Skeletal muscle cell (primary cell): ENCODE measurements at regions not wholly inside any gene's neighbourhood (a gene's known extent, or its start where the extent isn't known, plus 50 kb on each side); places are given as distances from the start of the nearest gene placed in this dataset.
A peak's percentile ranks its signal among the peaks of the same experiment; 100 is the strongest.
"Not testable (repeated sequence)": the region's sequence is repeated elsewhere in the genome, so short reads cannot be mapped to it uniquely, and the experiment has no call there.

Experiments used
- DNase-seq: peaks from one replicate; pipeline ENCODE4 v3.0.0-alpha.2; 2010; ENCODE audit warnings: low read depth
- H3K4me3 ChIP-seq: 2 replicates; pipeline ENCODE4 v1.5.1; 2011; ENCODE audit warnings: low read depth, mild to moderate bottlenecking, control low read depth, low read length, moderate library complexity

GRCh38 chr2:167637741-167638140, 609.7 kb downstream of the STK39 start:
- peak; percentile 7 for DNase-seq
- no peak overlapping the region for H3K4me3 ChIP-seq

- not testable (repeated sequence) for H3K4me3 ChIP-seq, DNase-seq
Observed at GRCh38 chr2:167632271-167632670, 615.1 kb downstream of the STK39 start.

GRCh38 chr2:167626961-167627360, 620.4 kb downstream of the STK39 start:
- no peak overlapping the region for H3K4me3 ChIP-seq
- no peak for DNase-seq

GRCh38 chr2:167626301-167626700, 621.1 kb downstream of the STK39 start:
- no peak overlapping the region for H3K4me3 ChIP-seq
- DNase-seq = peak; percentile 41

GRCh38 chr2:167616997-167617396, 630.4 kb downstream of the STK39 start:
- no peak overlapping the region for H3K4me3 ChIP-seq

GRCh38 chr2:167613471-167613870, 633.9 kb downstream of the STK39 start:
- no peak overlapping the region for H3K4me3 ChIP-seq
- no peak for DNase-seq

More at GRCh38 chr2:167616997-167617396, 630.4 kb downstream of the STK39 start:
- no peak for DNase-seq

- DNase-seq = no peak
- H3K4me3 ChIP-seq = no peak overlapping the region
Observed at GRCh38 chr2:167608487-167608886, 638.9 kb downstream of the STK39 start.

- no peak for DNase-seq
- no peak overlapping the region for H3K4me3 ChIP-seq
Observed at GRCh38 chr2:167607731-167608130, 639.7 kb downstream of the STK39 start.

GRCh38 chr2:167607211-167607610, 640.2 kb downstream of the STK39 start:
- DNase-seq = no peak
- H3K4me3 ChIP-seq = no peak overlapping the region

- DNase-seq = no peak
Observed at GRCh38 chr2:167602122-167602521, 645.3 kb downstream of the STK39 start.

GRCh38 chr2:167599219-167599618, 648.2 kb downstream of the STK39 start:
- no peak overlapping the region for H3K4me3 ChIP-seq
- DNase-seq = no peak

More at GRCh38 chr2:167602122-167602521, 645.3 kb downstream of the STK39 start:
- no peak overlapping the region for H3K4me3 ChIP-seq

- H3K4me3 ChIP-seq = no peak overlapping the region
- no peak for DNase-seq
Observed at GRCh38 chr2:167595839-167596471, 651.4 kb downstream of the STK39 start.

GRCh38 chr2:167595021-167595420, 652.4 kb downstream of the STK39 start:
- H3K4me3 ChIP-seq = no peak overlapping the region
- DNase-seq = no peak

GRCh38 chr2:167592441-167592840, 655.0 kb downstream of the STK39 start:
- no peak for DNase-seq
- no peak overlapping the region for H3K4me3 ChIP-seq

GRCh38 chr2:167582619-167583018, 664.8 kb downstream of the STK39 start:
- no peak overlapping the region for H3K4me3 ChIP-seq
- no peak for DNase-seq

GRCh38 chr2:167581961-167582574, 665.3 kb downstream of the STK39 start:
- H3K4me3 ChIP-seq = no peak overlapping the region
- no peak for DNase-seq

- no peak for DNase-seq
- H3K4me3 ChIP-seq = no peak overlapping the region
Observed at GRCh38 chr2:167579826-167580225, 667.6 kb downstream of the STK39 start.

- H3K4me3 ChIP-seq = no peak overlapping the region
Observed at GRCh38 chr2:167575276-167575675, 672.1 kb downstream of the STK39 start.

GRCh38 chr2:167572883-167573619, 674.3 kb downstream of the STK39 start:
- H3K4me3 ChIP-seq = no peak overlapping the region
- no peak for DNase-seq

More at GRCh38 chr2:167575276-167575675, 672.1 kb downstream of the STK39 start:
- DNase-seq = no peak

GRCh38 chr2:167570370-167570769, 677.0 kb downstream of the STK39 start:
- H3K4me3 ChIP-seq = no peak overlapping the region
- no peak for DNase-seq
